ENCODE measurements at regions not wholly inside any gene's neighbourhood (a gene's known extent, or its start where the extent isn't known, plus 50 kb on each side); places are given as distances from the start of the nearest gene placed in this dataset.

DNA sequence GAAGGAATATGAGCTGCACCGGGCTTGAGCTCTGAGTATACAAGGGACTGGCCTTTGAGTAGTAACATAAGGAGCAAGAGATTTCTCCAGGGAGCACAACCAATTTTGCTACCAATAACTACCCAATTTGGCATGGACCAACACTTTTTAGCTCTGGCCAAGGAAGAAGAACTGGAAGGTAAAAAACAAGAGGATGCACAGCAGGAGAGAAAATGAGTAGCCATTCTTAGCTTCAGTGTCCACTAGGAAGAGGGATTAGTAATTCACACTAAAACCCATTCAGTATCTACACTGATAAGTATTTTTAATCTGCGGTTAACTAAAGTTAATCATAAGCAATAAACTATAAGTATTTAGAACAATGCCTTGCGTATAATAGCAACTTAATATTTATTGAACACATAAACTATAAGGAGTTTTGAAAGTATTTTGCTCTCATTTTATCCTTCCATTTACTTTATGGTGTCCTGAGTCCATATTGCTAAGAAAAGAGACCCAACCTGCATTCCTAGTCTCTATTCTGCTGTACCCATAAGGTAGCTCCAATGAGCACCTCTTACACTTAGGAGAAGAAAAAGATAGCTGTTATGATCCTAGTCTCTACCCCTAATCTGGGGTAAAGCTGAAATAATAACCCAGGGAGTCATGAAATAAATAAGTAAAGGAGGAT is 268.9 kb downstream of the IGSF11 start:
- Histone ChIP-seq H3K9ac (no peak overlapping the region), H3K27me3 (replicated peaks; ENCODE audit: insufficient read depth) (no peaks in the 10 kb centered on the region), H2AFZ (no peak overlapping the region), H3F3A (ENCODE audit: insufficient read depth) (no peaks in the 10 kb centered on the region), H3K4me2 (ENCODE audit: unreplicated experiment) (no peak overlapping the region), H3K4me3 (no peak overlapping the region), H3K36me3 (ENCODE audit: low read depth) (no peaks in the 10 kb centered on the region), H3K9me2 (ENCODE audit: insufficient read depth) (no peaks in the 10 kb centered on the region), H3K4me1 (ENCODE audit: insufficient read depth) (no peaks in the 10 kb centered on the region), H3K9me3 (ENCODE audit: low read depth) (no peaks in the 10 kb centered on the region), H4K20me1 (ENCODE audit: insufficient read depth) (no peaks in the 10 kb centered on the region), H3K79me2 (ENCODE audit: insufficient read depth) (no peaks in the 10 kb centered on the region), H3K27ac (no peak overlapping the region)
- no peak for TF ChIP-seq EZH2 (IDR thresholded peaks at IDR 0.05; ENCODE audit: insufficient read depth, poor library complexity, severe bottlenecking)
- TF ChIP-seq EZH2phosphoT487 (IDR thresholded peaks at IDR 0.05; ENCODE audit: insufficient read depth, low read depth) = no peak
- no peak for DNase-seq
- in situ Hi-C loops (cut with MboI) = no loop called here
- 40% methylated on average over 3 of the region's 3 CpGs for WGBS, 2 experiments (ENCODE audit: low coverage in 1 of 2, low lambda C conversion rate in 2 of 2, missing lambda C conversion rate in 2 of 2)

DNA sequence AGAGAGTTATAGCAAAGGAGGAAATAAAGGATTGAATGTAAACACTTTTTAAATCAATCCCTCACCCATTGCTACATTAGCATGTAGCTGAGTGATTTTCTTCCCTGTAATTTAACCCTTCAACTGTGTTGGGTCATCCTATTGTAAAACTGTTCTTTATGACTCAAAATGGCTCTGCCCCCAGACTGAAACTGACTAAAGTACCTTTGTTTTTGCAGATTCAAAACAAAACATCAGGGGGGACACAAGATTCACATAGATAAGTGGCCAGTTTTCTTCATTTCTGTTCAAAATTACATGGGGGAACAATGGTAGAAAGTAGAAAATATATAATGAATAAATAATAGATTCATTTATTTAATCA is 268.4 kb downstream of the IGSF11 start:
- Histone ChIP-seq H3K4me2 (ENCODE audit: unreplicated experiment) (no peak overlapping the region), H3K27ac (no peak overlapping the region), H3K79me2 (ENCODE audit: insufficient read depth) (no peaks in the 10 kb centered on the region), H3F3A (ENCODE audit: insufficient read depth) (no peaks in the 10 kb centered on the region), H3K27me3 (replicated peaks; ENCODE audit: insufficient read depth) (no peaks in the 10 kb centered on the region), H2AFZ (no peak overlapping the region), H4K20me1 (ENCODE audit: insufficient read depth) (no peaks in the 10 kb centered on the region), H3K9me2 (ENCODE audit: insufficient read depth) (no peaks in the 10 kb centered on the region), H3K9ac (no peak overlapping the region), H3K9me3 (ENCODE audit: low read depth) (no peaks in the 10 kb centered on the region), H3K36me3 (ENCODE audit: low read depth) (no peaks in the 10 kb centered on the region), H3K4me1 (ENCODE audit: insufficient read depth) (no peaks in the 10 kb centered on the region), H3K4me3 (no peak overlapping the region)
- in situ Hi-C loops (cut with MboI) = no loop called here
- TF ChIP-seq EZH2 (IDR thresholded peaks at IDR 0.05; ENCODE audit: insufficient read depth, poor library complexity, severe bottlenecking) = no peak
- TF ChIP-seq EZH2phosphoT487 (IDR thresholded peaks at IDR 0.05; ENCODE audit: insufficient read depth, low read depth) = no peak
- DNase-seq = no peak

DNA sequence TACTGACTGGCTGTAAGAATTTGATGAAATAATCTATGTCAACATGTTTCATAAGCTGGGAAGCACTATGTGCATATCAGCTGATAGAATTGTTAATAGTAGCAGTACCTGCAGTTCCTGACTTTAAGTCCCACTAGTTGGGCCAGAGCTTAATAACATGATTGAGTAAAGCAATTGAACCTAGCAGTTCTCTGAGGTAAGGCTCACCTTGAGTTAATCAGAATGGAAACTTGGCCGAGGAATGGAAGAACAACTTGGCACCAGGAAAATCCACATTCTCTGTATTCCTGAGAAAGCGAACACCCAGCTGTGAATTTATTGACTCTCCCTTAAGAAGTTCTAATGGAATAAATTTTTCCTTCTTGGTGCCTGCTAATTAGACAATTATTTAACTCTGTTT is 262.6 kb downstream of the IGSF11 start:
- Histone ChIP-seq H3K4me2 (ENCODE audit: unreplicated experiment) (no peak overlapping the region), H3K36me3 (ENCODE audit: low read depth) (no peaks in the 10 kb centered on the region), H2AFZ (no peak overlapping the region), H3K4me1 (ENCODE audit: insufficient read depth) (no peaks in the 10 kb centered on the region), H3K79me2 (ENCODE audit: insufficient read depth) (no peaks in the 10 kb centered on the region), H3K9me2 (ENCODE audit: insufficient read depth) (no peaks in the 10 kb centered on the region), H3K27ac (no peak overlapping the region), H3K27me3 (replicated peaks; ENCODE audit: insufficient read depth) (no peaks in the 10 kb centered on the region), H4K20me1 (ENCODE audit: insufficient read depth) (no peaks in the 10 kb centered on the region), H3F3A (ENCODE audit: insufficient read depth) (no peaks in the 10 kb centered on the region), H3K9me3 (ENCODE audit: low read depth) (no peaks in the 10 kb centered on the region), H3K4me3 (no peak overlapping the region), H3K9ac (no peak overlapping the region)
- in situ Hi-C loops (cut with MboI) = no loop called here
- no peak for DNase-seq
- WGBS, 2 experiments (ENCODE audit: low coverage in 1 of 2, low lambda C conversion rate in 2 of 2, missing lambda C conversion rate in 2 of 2) = 29 to 36% methylated on average over 2 of the region's 2 CpGs
- TF ChIP-seq EZH2 (IDR thresholded peaks at IDR 0.05; ENCODE audit: insufficient read depth, poor library complexity, severe bottlenecking) = no peak
- TF ChIP-seq EZH2phosphoT487 (IDR thresholded peaks at IDR 0.05; ENCODE audit: insufficient read depth, low read depth) = no peak

DNA sequence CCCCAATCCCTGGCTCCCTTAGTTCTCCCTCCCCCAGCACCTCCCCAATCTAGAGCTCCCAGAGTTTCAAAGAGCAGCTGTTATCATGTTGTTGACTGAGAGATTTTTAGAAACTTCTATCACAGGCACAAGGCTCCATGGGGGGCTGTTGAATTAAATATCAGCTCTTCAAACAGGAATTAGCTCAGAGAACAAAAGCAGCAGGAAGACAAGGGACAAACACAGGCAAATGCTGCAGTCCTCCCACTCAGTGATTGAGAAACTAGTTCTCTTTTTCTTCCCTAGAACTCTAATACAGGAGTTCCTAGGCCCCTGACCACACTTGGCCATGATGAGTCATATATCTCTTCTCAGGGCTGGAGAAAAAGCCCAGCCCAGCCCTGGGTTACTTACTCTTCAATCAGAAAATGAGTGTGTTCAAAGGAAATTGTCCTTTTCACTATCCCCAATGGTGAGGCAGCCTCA is 262.1 kb downstream of the IGSF11 start:
- TF ChIP-seq EZH2 (IDR thresholded peaks at IDR 0.05; ENCODE audit: insufficient read depth, poor library complexity, severe bottlenecking) (no peak), EZH2phosphoT487 (IDR thresholded peaks at IDR 0.05; ENCODE audit: insufficient read depth, low read depth) (no peak)
- H3K9me2 ChIP-seq (ENCODE audit: insufficient read depth) = no peaks in the 10 kb centered on the region
- H3K36me3 ChIP-seq (ENCODE audit: low read depth) = no peaks in the 10 kb centered on the region
- H3K4me3 ChIP-seq = no peak overlapping the region
- DNase-seq = no peak
- H3K9ac ChIP-seq = no peak overlapping the region
- no peak overlapping the region for H2AFZ ChIP-seq
- H3F3A ChIP-seq (ENCODE audit: insufficient read depth) = no peaks in the 10 kb centered on the region
- H3K27me3 ChIP-seq (replicated peaks; ENCODE audit: insufficient read depth) = no peaks in the 10 kb centered on the region
- in situ Hi-C loops (cut with MboI) = no loop called here
- no peaks in the 10 kb centered on the region for H3K4me1 ChIP-seq (ENCODE audit: insufficient read depth)
- H3K4me2 ChIP-seq (ENCODE audit: unreplicated experiment) = no peak overlapping the region
- H3K79me2 ChIP-seq (ENCODE audit: insufficient read depth) = no peaks in the 10 kb centered on the region
- H3K9me3 ChIP-seq (ENCODE audit: low read depth) = no peaks in the 10 kb centered on the region
- no peaks in the 10 kb centered on the region for H4K20me1 ChIP-seq (ENCODE audit: insufficient read depth)
- no peak overlapping the region for H3K27ac ChIP-seq

DNA sequence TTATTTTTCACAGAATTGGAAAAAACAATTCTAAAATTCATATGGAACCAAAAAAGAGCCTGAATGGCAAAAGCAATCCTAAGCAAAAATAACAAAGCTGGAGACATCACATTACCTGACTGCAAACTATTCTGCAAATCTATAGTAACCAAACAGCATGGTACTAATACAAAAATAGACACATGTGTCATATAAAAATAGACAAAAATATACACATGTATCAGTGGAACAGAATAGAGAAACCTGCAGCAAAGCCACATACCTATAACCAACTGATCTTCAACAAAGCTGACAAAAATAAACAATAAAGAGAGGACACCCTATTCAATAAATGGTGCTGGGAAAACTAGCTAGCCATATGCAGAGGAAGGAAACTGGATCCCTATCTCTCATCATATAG is 259.6 kb downstream of the IGSF11 start:
- no peaks in the 10 kb centered on the region for H3K4me1 ChIP-seq (ENCODE audit: insufficient read depth)
- in situ Hi-C loops (cut with MboI) = no loop called here
- no peaks in the 10 kb centered on the region for H4K20me1 ChIP-seq (ENCODE audit: insufficient read depth)
- H3F3A ChIP-seq (ENCODE audit: insufficient read depth) = no peaks in the 10 kb centered on the region
- no peak overlapping the region for H2AFZ ChIP-seq
- H3K4me2 ChIP-seq (ENCODE audit: unreplicated experiment) = no peak overlapping the region
- no peak overlapping the region for H3K4me3 ChIP-seq
- no peaks in the 10 kb centered on the region for H3K36me3 ChIP-seq (ENCODE audit: low read depth)
- TF ChIP-seq EZH2phosphoT487 (IDR thresholded peaks at IDR 0.05; ENCODE audit: insufficient read depth, low read depth) (no peak), EZH2 (IDR thresholded peaks at IDR 0.05; ENCODE audit: insufficient read depth, poor library complexity, severe bottlenecking) (no peak)
- H3K9ac ChIP-seq = no peak overlapping the region
- H3K9me2 ChIP-seq (ENCODE audit: insufficient read depth) = no peaks in the 10 kb centered on the region
- H3K9me3 ChIP-seq (ENCODE audit: low read depth) = no peaks in the 10 kb centered on the region
- no peaks in the 10 kb centered on the region for H3K79me2 ChIP-seq (ENCODE audit: insufficient read depth)
- H3K27ac ChIP-seq = no peak overlapping the region
- H3K27me3 ChIP-seq (replicated peaks; ENCODE audit: insufficient read depth) = no peaks in the 10 kb centered on the region
- no peak for DNase-seq

Data from GM23248 (cell line).